OCI-LY3 (cell line): ENCODE measurements at regions not wholly inside any gene's neighbourhood (a gene's known extent, or its start where the extent isn't known, plus 50 kb on each side); places are given as distances from the start of the nearest gene placed in this dataset.

Experiments used
- CTCF ChIP-seq: fragments of 200-600, 300-600 bp; sonication (generic); IDR thresholded peaks from 2 replicates; pipeline ENCODE4 v1.5.1; 2014; ENCODE audit warnings: antibody characterized with exemption, low read length, low read depth
- EZH2phosphoT487 ChIP-seq: fragments of 200-600 bp; shearing (Covaris generic); IDR thresholded peaks from 2 replicates; pipeline ENCODE4 v1.6.1; 2018; ENCODE audit warnings: antibody characterized with exemption, mixed run types, low read depth

GRCh38 chr4:85062466-85062865, 96.0 kb upstream of the WDFY3 start:
- TF ChIP-seq CTCF (no peak), EZH2phosphoT487 (no peak)
